VCaP (cell line): ENCODE measurements at regions not wholly inside any gene's neighbourhood (a gene's known extent, or its start where the extent isn't known, plus 50 kb on each side); places are given as distances from the start of the nearest gene placed in this dataset.
A peak's percentile ranks its signal among the peaks of the same experiment; 100 is the strongest.

ENCODE experiments used
- H3K27ac ChIP-seq: fragments of 450-650 bp; 2 replicates; pipeline ENCODE4 v1.5.1; 2017
- TF ChIP-seq, protein P1 (sequence below): fragments of 450-650 bp; conservative IDR thresholded peaks from 2 replicates; pipeline ENCODE4 v1.5.1; 2017; ENCODE audit warnings: mild to moderate bottlenecking, moderate library complexity

DNA sequence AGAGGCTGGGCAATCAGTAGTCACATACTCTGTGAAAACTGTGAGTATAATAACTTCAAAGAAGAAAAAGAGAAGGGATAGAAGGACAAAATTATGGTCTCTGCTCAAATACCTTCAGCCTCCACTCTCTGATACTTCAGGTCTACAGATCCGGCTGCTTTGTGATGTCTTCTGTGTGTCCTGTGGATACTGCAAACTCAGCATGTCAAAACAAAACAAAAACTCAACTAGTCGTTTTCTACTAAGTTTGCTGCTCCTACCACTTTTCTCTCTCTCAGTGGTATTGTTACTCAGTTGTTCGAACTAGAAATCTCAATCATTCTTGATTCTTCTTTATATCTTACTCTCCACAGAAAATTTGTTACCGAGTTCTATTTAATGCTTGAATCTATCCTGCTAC lies 202.4 kb upstream of the ANK2 start:
- TF ChIP-seq, protein P1, sequence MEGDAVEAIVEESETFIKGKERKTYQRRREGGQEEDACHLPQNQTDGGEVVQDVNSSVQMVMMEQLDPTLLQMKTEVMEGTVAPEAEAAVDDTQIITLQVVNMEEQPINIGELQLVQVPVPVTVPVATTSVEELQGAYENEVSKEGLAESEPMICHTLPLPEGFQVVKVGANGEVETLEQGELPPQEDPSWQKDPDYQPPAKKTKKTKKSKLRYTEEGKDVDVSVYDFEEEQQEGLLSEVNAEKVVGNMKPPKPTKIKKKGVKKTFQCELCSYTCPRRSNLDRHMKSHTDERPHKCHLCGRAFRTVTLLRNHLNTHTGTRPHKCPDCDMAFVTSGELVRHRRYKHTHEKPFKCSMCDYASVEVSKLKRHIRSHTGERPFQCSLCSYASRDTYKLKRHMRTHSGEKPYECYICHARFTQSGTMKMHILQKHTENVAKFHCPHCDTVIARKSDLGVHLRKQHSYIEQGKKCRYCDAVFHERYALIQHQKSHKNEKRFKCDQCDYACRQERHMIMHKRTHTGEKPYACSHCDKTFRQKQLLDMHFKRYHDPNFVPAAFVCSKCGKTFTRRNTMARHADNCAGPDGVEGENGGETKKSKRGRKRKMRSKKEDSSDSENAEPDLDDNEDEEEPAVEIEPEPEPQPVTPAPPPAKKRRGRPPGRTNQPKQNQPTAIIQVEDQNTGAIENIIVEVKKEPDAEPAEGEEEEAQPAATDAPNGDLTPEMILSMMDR = no peak

DNA sequence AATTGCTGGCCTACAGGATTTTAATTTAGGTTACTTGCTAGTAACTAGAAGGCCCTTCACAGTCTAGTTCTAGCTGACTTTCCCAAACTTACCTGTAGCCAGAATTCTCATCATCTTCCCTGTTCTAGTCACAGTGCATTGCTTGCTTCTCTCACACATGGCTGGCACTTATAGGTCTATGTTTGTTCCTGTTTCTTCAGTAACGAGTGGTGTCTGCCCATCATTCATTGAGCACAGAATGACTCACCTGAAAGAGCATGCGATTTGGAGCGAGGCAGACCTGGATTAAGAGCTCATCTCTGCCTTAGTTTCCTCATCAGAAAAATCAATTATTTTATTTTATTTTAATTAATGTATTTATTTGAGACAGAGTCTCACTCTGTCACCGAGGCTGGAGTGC lies 201.7 kb upstream of the ANK2 start:
- TF ChIP-seq, protein P1 = no peak

More for the DNA sequence above, 202.4 kb upstream of the ANK2 start:
- H3K27ac ChIP-seq = no peak overlapping the region

DNA sequence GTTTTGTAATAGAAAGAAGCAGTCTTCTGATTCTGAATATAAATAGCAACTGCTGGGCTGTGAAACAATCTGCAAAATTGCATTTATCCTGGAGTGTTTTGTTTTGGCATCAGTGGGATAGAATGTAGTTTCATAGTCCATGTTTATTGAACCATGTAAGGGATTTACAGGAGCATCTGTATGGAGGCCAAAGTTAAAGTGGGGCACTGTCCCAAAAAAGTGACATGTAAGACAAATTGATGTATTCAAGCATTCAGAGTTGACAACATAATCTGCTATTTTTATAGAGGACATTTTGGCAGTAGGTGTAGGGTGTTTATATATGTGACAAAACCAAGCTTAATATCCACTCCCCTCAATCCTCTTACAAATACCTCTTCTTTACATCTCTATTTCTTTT lies 200.5 kb upstream of the ANK2 start:
- no peak overlapping the region for H3K27ac ChIP-seq
- TF ChIP-seq, protein P1 = no peak

More for the DNA sequence above, 201.7 kb upstream of the ANK2 start:
- no peak overlapping the region for H3K27ac ChIP-seq

DNA sequence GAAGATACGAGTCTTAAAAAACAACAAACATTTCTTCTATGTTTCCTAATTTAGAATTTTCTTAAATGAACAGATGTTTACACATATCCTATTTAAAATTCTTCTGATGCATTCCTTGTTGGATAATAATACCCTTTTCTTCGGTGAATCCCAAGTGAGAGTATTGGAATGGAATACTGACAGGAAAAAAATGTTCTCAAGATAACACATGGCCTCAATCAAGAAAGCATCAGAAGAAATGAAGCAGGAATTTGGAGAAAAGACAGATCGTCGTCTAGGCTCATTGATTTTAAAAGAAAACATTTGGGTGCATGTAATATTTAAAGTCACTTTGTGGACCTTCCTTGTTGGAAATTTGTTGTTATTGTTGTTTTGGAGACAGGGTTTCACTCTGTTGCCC lies 196.9 kb upstream of the ANK2 start:
- TF ChIP-seq, protein P1 = no peak
- H3K27ac ChIP-seq = no peak overlapping the region

DNA sequence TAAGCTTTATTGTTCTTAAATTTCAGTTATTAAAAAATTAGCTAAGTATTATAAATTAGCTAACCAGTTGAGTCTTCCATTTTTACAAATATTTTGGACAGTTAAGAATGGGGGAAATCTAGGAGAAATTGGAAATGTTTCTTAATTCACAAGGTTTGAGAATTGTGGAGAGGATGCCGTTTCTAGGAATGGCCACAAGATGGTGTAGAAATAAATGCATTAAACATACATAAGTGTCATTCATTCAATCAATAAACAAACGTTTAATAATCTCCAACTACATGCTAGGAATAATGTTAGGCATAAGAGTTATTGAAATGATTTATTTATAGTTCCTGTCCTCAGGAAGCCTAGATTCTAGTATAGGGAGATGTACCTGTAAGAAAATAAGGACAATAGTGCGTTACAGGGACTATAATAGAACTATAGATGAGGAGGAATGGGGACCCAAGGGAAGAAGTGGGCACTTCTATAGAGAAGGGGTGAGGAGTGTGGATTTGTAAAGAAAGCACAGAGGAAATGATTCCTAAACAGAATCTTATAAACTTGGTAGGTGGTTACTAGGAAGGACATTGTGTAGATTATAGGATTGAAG lies 195.7 kb upstream of the ANK2 start:
- TF ChIP-seq, protein P1 = peak; percentile 79
- H3K27ac ChIP-seq = no peak overlapping the region

DNA sequence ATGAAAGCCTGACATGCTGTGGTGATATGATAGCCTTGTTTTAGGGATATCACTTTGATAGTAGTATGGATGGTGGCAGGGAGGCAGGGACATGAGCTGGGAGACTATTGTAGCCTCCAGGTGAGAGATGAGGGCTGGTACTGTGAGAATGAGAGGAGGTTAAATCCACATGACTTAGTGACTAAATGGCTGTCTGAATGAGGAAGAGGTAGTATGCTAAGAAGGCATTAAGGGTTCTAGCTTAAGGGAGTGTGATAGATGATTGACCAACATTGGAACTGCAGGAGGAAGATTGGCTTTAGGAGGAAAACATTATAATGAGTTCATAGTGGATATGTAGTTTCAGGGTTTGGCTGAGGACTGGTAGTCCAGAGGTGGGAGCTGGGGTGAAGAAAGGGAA lies 195.0 kb upstream of the ANK2 start:
- TF ChIP-seq, protein P1 = no peak

DNA sequence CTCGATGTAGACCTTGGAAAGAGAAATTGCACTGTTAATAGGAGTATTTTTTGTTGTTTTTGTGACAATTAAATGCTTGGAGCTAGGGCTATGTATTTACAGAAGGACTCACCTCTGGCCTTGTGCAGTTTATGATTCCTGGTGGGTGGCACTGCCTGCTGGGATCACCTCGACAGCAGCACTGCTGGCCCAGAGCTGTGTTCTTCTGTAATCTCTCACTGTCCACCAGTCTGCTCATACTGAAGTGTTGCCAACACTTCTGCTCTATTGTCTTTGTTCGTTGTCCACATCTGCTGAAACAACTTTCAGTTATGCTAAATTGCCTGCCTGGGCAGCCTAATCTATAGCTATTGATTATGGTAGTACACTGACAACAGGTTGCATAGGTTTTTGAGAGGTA lies 194.4 kb upstream of the ANK2 start:
- TF ChIP-seq, protein P1 = no peak
- no peak overlapping the region for H3K27ac ChIP-seq

More for the DNA sequence above, 195.0 kb upstream of the ANK2 start:
- no peak overlapping the region for H3K27ac ChIP-seq
